ENCODE measurements at regions not wholly inside any gene's neighbourhood (a gene's known extent, or its start where the extent isn't known, plus 50 kb on each side); places are given as distances from the start of the nearest gene placed in this dataset.

- TF ChIP-seq, protein P1, sequence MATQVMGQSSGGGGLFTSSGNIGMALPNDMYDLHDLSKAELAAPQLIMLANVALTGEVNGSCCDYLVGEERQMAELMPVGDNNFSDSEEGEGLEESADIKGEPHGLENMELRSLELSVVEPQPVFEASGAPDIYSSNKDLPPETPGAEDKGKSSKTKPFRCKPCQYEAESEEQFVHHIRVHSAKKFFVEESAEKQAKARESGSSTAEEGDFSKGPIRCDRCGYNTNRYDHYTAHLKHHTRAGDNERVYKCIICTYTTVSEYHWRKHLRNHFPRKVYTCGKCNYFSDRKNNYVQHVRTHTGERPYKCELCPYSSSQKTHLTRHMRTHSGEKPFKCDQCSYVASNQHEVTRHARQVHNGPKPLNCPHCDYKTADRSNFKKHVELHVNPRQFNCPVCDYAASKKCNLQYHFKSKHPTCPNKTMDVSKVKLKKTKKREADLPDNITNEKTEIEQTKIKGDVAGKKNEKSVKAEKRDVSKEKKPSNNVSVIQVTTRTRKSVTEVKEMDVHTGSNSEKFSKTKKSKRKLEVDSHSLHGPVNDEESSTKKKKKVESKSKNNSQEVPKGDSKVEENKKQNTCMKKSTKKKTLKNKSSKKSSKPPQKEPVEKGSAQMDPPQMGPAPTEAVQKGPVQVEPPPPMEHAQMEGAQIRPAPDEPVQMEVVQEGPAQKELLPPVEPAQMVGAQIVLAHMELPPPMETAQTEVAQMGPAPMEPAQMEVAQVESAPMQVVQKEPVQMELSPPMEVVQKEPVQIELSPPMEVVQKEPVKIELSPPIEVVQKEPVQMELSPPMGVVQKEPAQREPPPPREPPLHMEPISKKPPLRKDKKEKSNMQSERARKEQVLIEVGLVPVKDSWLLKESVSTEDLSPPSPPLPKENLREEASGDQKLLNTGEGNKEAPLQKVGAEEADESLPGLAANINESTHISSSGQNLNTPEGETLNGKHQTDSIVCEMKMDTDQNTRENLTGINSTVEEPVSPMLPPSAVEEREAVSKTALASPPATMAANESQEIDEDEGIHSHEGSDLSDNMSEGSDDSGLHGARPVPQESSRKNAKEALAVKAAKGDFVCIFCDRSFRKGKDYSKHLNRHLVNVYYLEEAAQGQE (IDR thresholded peaks at IDR 0.05; ENCODE audit: unreplicated experiment), result no peak
- no peak for TF ChIP-seq EZH2 (IDR thresholded peaks at IDR 0.05; ENCODE audit: low read depth, unreplicated experiment)
- no peak for TF ChIP-seq NANOG (IDR thresholded peaks at IDR 0.05; ENCODE audit: borderline replicate concordance)
- TF ChIP-seq ZNF114 (CRISPR knock-in tag; IDR thresholded peaks at IDR 0.05), result no peak
- TF ChIP-seq ETS1 (IDR thresholded peaks at IDR 0.05), result no peak
- TF ChIP-seq EZH2phosphoT487 (IDR thresholded peaks at IDR 0.05; ENCODE audit: unreplicated experiment), result no peak
- TF ChIP-seq CREB1 (CRISPR knock-in tag; IDR thresholded peaks at IDR 0.05; ENCODE audit: low read depth), result no peak
- no peak for TF ChIP-seq JUNB (IDR thresholded peaks at IDR 0.05; ENCODE audit: unreplicated experiment)
These were observed 362.1 kb downstream of the FOXO1 start (continued) for GRCh38 chr13:40304391-40304790.

DNA sequence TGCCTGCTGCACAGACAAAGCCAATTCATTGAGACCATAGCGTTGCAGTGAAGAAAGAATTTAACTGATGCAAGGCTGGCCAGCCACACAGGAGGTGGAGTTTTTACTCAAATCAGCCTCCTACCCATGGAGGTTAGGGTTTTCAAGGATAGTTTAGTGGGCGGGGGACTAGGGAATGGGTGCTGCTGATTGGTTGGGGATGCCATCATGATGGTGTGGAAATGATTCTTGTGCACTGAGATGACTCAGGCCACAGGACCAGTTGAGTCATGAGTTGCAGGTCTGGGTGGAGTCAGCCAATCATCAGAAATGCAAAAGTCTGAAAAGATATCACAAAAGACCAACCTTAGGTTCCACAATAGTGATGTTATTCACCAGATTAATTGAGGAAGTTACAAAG lies 359.6 kb downstream of the FOXO1 start:
- no peak overlapping the region for H3K27ac Mint-ChIP-seq
- Histone ChIP-seq H3K4me3 (no peak overlapping the region), H3K27ac (ENCODE audit: low read depth) (no peak overlapping the region), H3K36me3 (ENCODE audit: insufficient read depth) (peaks cover 17% of the 10 kb centered on the region), H2AFZ (no peak overlapping the region), H3K79me2 (replicated peaks; ENCODE audit: insufficient read depth) (no peaks in the 10 kb centered on the region), H3K4me2 (no peak overlapping the region), H3K9me2 (ENCODE audit: insufficient read depth) (no peaks in the 10 kb centered on the region), H3K4me1 (ENCODE audit: insufficient read depth) (no peaks in the 10 kb centered on the region; the same call in 1 of the 2 replicates), H3F3A (replicated peaks; ENCODE audit: low read depth) (no peaks in the 10 kb centered on the region), H3K27me3 (ENCODE audit: insufficient read depth) (no peaks in the 10 kb centered on the region), H4K20me1 (replicated peaks; ENCODE audit: insufficient read depth) (no peaks in the 10 kb centered on the region)
- no peak for TF ChIP-seq ZNF462 (CRISPR knock-in tag; IDR thresholded peaks at IDR 0.05)
- DNase-seq (ENCODE audit: low spot score) (no peak), ATAC-seq (no peak)
- H3K4me3 Mint-ChIP-seq, result no peak overlapping the region
- peaks cover 5% of the 10 kb centered on the region for H3K27me3 Mint-ChIP-seq (ENCODE audit: insufficient read depth, low read depth, poor library complexity)
- H3K36me3 Mint-ChIP-seq (ENCODE audit: low read depth), result peaks cover 46% of the 10 kb centered on the region
- H3K4me1 Mint-ChIP-seq, result peaks cover 11% of the 10 kb centered on the region
- peaks cover 46% of the 10 kb centered on the region for H3K9me3 Mint-ChIP-seq

Measured in GM23338 (cell line).